GM12874 (cell line): ENCODE measurements at regions not wholly inside any gene's neighbourhood (a gene's known extent, or its start where the extent isn't known, plus 50 kb on each side); places are given as distances from the start of the nearest gene placed in this dataset.

Experiments used
- CTCF ChIP-seq: IDR thresholded peaks from 2 replicates; pipeline ENCODE4 v1.5.1; 2011; ENCODE audit warnings: low read depth, mild to moderate bottlenecking, control low read depth, low read length, moderate library complexity; ENCODE audit not compliant: insufficient read depth

GRCh38 chr5:155252717-155253116, 239.2 kb downstream of the KIF4B start:
- no peak for TF ChIP-seq CTCF

GRCh38 chr5:155254399-155254798, 240.8 kb downstream of the KIF4B start:
- TF ChIP-seq CTCF = no peak

GRCh38 chr5:155258161-155258560, 244.6 kb downstream of the KIF4B start:
- TF ChIP-seq CTCF = no peak

GRCh38 chr5:155259648-155260047, 246.1 kb downstream of the KIF4B start:
- TF ChIP-seq CTCF = no peak

GRCh38 chr5:155260798-155261197, 247.2 kb downstream of the KIF4B start:
- TF ChIP-seq CTCF = peak; percentile 40; the same call in 1 of the 2 replicates

GRCh38 chr5:155263381-155263780, 249.8 kb downstream of the KIF4B start:
- no peak for TF ChIP-seq CTCF

- TF ChIP-seq CTCF = no peak
Measured at GRCh38 chr5:155264809-155265208, 251.3 kb downstream of the KIF4B start.
